BJ (cell line): ENCODE measurements at regions not wholly inside any gene's neighbourhood (a gene's known extent, or its start where the extent isn't known, plus 50 kb on each side); places are given as distances from the start of the nearest gene placed in this dataset.

ENCODE experiments used
- CTCF ChIA-PET: fragments of 350-600 bp; formaldehyde crosslinking; extraction: SDS; loops from one replicate; lab custom pipeline; 2021; ENCODE audit warnings: antibody characterized with exemption, inconsistent platforms; lab: Yijun Ruan, JAX
- POLR2A ChIA-PET: fragments of 300-600 bp; sonication (Branson Sonifier 250); formaldehyde crosslinking; extraction: SDS; loops from one replicate; lab custom pipeline; 2021; ENCODE audit warnings: antibody characterized with exemption; lab: Charles Lee
- DNase-seq: peaks from one replicate; pipeline ENCODE4 v3.0.0-alpha.2; 2011; ENCODE audit warnings: low read depth
- H3K27me3 ChIP-seq: 2 replicates; pipeline ENCODE4 v1.6.0; 2011; ENCODE audit warnings: low read length; ENCODE audit not compliant: control insufficient read depth, insufficient read depth
- H3K36me3 ChIP-seq: 2 replicates; pipeline ENCODE4 v1.5.1; 2011; ENCODE audit warnings: low read length; ENCODE audit not compliant: control insufficient read depth, insufficient read depth
- H3K4me3 ChIP-seq: 2 replicates; pipeline ENCODE4 v1.5.1; 2011; ENCODE audit warnings: low read depth, mild to moderate bottlenecking, control low read depth, low read length
- TF ChIP-seq, protein P1 (sequence below): IDR thresholded peaks from 2 replicates; pipeline ENCODE4 v1.5.1; 2011; ENCODE audit warnings: low read depth, mild to moderate bottlenecking, control low read depth, inconsistent platforms, low read length, moderate library complexity; ENCODE audit not compliant: insufficient read depth

DNA sequence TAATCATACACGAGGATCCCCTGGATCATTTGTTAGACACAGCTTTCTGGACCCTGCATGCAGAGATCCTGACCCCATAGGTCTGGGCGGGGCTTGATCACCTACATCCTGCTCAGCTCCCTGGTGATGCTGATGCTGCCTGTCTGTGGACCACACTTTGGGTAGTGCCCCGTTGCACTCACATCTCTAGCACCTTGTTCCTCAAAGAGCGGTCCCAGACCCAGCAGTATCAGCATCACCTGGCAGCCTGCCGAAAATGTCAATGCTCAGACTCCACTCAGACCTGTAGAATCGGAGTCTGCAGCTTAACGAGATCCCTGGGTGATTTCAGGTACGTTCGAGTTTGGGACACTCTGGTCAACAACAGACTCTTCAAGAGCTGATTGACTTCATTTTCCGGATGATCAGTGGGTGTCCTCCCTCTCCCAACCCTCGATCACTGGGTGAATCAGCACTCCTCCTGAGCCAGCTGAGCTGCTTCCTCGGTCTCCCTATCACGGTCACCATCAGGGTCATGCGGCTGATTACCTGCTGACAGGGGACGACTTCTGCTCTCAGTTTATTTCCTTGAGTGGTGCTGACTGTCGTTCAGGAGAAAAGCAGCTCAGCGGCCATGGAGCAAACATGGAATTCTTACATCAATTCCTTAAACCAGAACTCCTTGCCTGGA, 150.6 kb upstream of the RAB12 start:
- DNase-seq = no peak
- TF ChIP-seq, protein P1, sequence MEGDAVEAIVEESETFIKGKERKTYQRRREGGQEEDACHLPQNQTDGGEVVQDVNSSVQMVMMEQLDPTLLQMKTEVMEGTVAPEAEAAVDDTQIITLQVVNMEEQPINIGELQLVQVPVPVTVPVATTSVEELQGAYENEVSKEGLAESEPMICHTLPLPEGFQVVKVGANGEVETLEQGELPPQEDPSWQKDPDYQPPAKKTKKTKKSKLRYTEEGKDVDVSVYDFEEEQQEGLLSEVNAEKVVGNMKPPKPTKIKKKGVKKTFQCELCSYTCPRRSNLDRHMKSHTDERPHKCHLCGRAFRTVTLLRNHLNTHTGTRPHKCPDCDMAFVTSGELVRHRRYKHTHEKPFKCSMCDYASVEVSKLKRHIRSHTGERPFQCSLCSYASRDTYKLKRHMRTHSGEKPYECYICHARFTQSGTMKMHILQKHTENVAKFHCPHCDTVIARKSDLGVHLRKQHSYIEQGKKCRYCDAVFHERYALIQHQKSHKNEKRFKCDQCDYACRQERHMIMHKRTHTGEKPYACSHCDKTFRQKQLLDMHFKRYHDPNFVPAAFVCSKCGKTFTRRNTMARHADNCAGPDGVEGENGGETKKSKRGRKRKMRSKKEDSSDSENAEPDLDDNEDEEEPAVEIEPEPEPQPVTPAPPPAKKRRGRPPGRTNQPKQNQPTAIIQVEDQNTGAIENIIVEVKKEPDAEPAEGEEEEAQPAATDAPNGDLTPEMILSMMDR = no peak
- CTCF ChIA-PET = interaction anchor here (0.6 kb wide), 1 partner anchor 9 kb away, joined by 3 read pairs; no protein-coding TSS in a partner anchor
- no peak overlapping the region for H3K4me3 ChIP-seq
- POLR2A ChIA-PET = no interaction called here
- H3K36me3 ChIP-seq = no peaks in the 10 kb centered on the region
- peaks cover 2% of the 10 kb centered on the region for H3K27me3 ChIP-seq

DNA sequence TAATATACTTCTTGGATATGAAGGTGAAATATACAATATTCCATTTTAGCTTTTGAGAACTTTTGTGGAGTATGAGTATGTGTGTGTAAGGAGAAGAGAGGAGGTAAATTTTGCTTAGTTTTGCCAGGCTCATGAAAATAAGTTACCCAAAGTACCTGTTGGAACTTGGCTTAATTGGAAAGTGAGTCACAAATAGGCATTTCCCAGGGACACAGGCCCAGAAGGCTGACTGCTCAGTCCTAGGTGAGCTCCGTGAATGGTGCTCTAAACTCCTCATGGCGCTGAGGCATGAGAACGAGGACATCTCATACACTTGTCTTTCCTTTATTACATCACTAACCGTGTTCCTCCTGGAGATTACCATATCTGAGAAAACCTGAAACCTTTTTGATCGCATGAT, 148.5 kb upstream of the RAB12 start:
- POLR2A ChIA-PET = no interaction called here
- no peak for DNase-seq
- H3K4me3 ChIP-seq = no peak overlapping the region
- no peaks in the 10 kb centered on the region for H3K36me3 ChIP-seq
- TF ChIP-seq, protein P1 = no peak
- CTCF ChIA-PET = interaction anchor here (0.6 to 0.8 kb wide), 2 partner anchors 1379 to 1541 kb away, joined by 3 to 4 read pairs; no protein-coding TSS in a partner anchor
- peaks cover 2% of the 10 kb centered on the region for H3K27me3 ChIP-seq

DNA sequence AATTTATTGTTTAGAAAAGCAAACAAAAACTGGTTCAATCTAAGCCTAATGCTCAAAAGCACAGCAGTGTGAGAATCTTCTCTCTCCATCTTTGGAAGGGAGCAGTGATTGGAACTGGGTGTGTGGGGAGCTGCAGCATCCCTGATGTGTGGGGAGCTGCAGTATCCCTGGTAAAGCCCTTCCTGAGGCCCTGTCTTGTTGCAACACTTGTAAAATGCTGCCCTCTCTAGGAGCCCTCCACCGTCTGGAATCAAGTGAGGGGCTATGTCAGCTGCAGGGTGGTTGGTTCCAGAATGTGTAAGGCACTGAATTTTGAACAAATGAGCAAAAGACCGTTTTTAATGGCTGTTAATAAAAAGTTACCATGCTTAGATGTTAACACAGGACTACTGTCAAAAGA, 147.7 kb upstream of the RAB12 start:
- CTCF ChIA-PET = no interaction called here
- no peaks in the 10 kb centered on the region for H3K36me3 ChIP-seq
- POLR2A ChIA-PET = no interaction called here
- no peak for DNase-seq
- H3K27me3 ChIP-seq = peaks cover 2% of the 10 kb centered on the region
- TF ChIP-seq, protein P1 = no peak
- no peak overlapping the region for H3K4me3 ChIP-seq

DNA sequence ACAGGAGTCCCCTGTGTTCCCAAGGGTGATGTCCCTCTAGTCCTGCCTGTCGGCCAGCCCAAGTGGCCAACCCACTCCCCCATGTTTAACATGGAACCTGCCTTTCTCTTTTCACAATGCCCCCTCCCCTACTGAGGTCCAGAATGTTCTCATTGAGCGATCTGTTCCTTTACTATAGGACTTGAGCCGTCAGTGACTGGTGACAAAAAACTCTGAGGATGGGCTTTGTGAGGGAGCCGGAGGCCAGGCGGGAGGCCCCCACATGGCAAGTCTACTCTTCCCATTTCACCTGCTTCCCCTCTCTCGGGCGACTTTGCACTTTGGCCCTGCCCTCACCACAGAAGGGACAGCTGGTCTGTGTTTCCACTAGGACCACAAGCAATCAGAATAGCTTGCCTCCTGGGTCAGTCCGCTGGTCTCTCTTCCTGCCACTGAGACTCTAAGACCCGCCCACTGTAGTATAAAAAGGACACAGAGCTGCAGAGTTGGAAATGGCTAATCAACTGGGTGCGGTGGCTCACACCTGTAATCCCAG, 146.5 kb upstream of the RAB12 start:
- H3K27me3 ChIP-seq = peaks cover 2% of the 10 kb centered on the region
- DNase-seq = no peak
- H3K36me3 ChIP-seq = no peaks in the 10 kb centered on the region
- POLR2A ChIA-PET = no interaction called here
- CTCF ChIA-PET = interaction anchor here (1.1 to 1.4 kb wide), 2 partner anchors 11 to 16 kb away, joined by 5 to 6 read pairs; no protein-coding TSS in a partner anchor
- TF ChIP-seq, protein P1 = no peak
- H3K4me3 ChIP-seq = no peak overlapping the region

DNA sequence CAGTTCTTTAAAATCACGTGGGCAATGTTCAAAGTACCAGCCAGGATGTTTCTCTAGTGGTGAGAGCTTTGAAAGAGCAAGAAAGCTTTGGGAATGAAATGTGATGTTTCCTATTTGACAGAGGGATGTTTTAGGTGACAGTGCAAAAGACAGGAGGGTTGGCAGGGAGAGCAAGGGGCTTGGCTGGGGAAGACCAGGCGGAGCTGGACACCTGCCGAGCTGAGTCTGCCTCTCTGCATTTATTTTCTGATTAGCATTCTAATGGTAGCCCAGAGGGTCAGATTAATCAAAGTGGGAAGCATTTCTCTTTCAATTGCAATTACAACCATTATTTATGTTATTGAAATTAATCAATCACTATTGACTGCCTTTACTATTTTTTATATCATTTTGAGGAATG, 145.4 kb upstream of the RAB12 start:
- Histone ChIP-seq H3K4me3 (no peak overlapping the region), H3K27me3 (peaks cover 2% of the 10 kb centered on the region), H3K36me3 (no peaks in the 10 kb centered on the region)
- TF ChIP-seq, protein P1 = no peak
- DNase-seq = no peak
- CTCF ChIA-PET = interaction anchor here (1.1 to 1.4 kb wide), 2 partner anchors 10 to 15 kb away, joined by 5 to 6 read pairs; no protein-coding TSS in a partner anchor
- POLR2A ChIA-PET = no interaction called here
